ENCODE measurements at regions not wholly inside any gene's neighbourhood (a gene's known extent, or its start where the extent isn't known, plus 50 kb on each side); places are given as distances from the start of the nearest gene placed in this dataset.

- TF ChIP-seq CTCF (IDR thresholded peaks at IDR 0.05; ENCODE audit: poor library complexity, severe bottlenecking) (no peak), EZH2 (IDR thresholded peaks at IDR 0.05; ENCODE audit: borderline replicate concordance, insufficient read depth, low read length, poor library complexity, severe bottlenecking) (no peak), POLR2AphosphoS5 (IDR thresholded peaks at IDR 0.05) (no peak), REST (IDR thresholded peaks at IDR 0.05; ENCODE audit: borderline replicate concordance) (no peak), EP300 (conservative IDR thresholded peaks at IDR 0.05; ENCODE audit: poor library complexity, severe bottlenecking) (no peak), RAD21 (conservative IDR thresholded peaks at IDR 0.05) (no peak), MXI1 (conservative IDR thresholded peaks at IDR 0.05; ENCODE audit: poor library complexity, severe bottlenecking) (no peak)
These were observed 229.8 kb upstream of the NPY start for GRCh38 chr7:24054236-24054635.
